Erythroblast (primary cell): ENCODE measurements at regions not wholly inside any gene's neighbourhood (a gene's known extent, or its start where the extent isn't known, plus 50 kb on each side); places are given as distances from the start of the nearest gene placed in this dataset.

Source experiments
- GATA1 ChIP-seq: IDR thresholded peaks from 2 replicates; pipeline ENCODE4 v1.6.1; 2011; ENCODE audit warnings: low read depth, mild to moderate bottlenecking, control low read depth, low read length, moderate library complexity
- POLR2A ChIP-seq: IDR thresholded peaks from 2 replicates; pipeline ENCODE4 v1.6.1; 2011; ENCODE audit warnings: mild to moderate bottlenecking, low read length

GRCh38 chr5:27144456-27144855 lies 106.1 kb upstream of the CDH9 start:
- TF ChIP-seq POLR2A (no peak), GATA1 (no peak)
